ENCODE measurements at regions not wholly inside any gene's neighbourhood (a gene's known extent, or its start where the extent isn't known, plus 50 kb on each side); places are given as distances from the start of the nearest gene placed in this dataset.

- Histone ChIP-seq H3K4me3 (ENCODE audit: control insufficient read depth in 2 of 3, extremely low read depth in 1 of 3, insufficient read depth in 2 of 3, low read depth in 1 of 3, low read length in 3 of 3) (no peak overlapping the region), H3K27me3 (ENCODE audit: control insufficient read depth, extremely low read depth, insufficient read depth, low read length) (no peaks in the 10 kb centered on the region), H3K36me3 (ENCODE audit: control insufficient read depth in 2 of 2, extremely low read depth in 1 of 2, insufficient read depth in 2 of 2, low read length in 2 of 2) (no peaks in the 10 kb centered on the region), H3K27ac (ENCODE audit: control insufficient read depth, insufficient read depth, low read length) (no peak overlapping the region), H2AFZ (ENCODE audit: control insufficient read depth, low read length) (no peak overlapping the region), H3K9me3 (ENCODE audit: control insufficient read depth, low read depth, low read length) (no peaks in the 10 kb centered on the region), H3K79me2 (ENCODE audit: control insufficient read depth, insufficient read depth, low read length) (no peaks in the 10 kb centered on the region), H3K4me1 (ENCODE audit: control insufficient read depth, extremely low read depth, insufficient read depth, low read length) (no peaks in the 10 kb centered on the region), H3K4me2 (ENCODE audit: control insufficient read depth, extremely low read depth, insufficient read depth, low read depth, low read length) (no peak overlapping the region), H3K9me1 (ENCODE audit: control insufficient read depth, extremely low read depth, insufficient read depth, low read length) (no peaks in the 10 kb centered on the region), H4K20me1 (ENCODE audit: control insufficient read depth, extremely low read depth, insufficient read depth, low read length) (no peaks in the 10 kb centered on the region), H3K9ac (ENCODE audit: control insufficient read depth, extremely low read depth, insufficient read depth, low read length) (no peak overlapping the region)
- FAIRE-seq, result no peak
- no peak for DNase-seq (ENCODE audit: low read depth, low spot score)
- dilution Hi-C loops (cut with MboI; ENCODE audit: extremely low pct_ligation_motif_present, low sequenced_read_pairs), result no loop called here
- no peak for TF ChIP-seq EZH2 (IDR thresholded peaks at IDR 0.05; ENCODE audit: low read length)
- TF ChIP-seq, protein P1, sequence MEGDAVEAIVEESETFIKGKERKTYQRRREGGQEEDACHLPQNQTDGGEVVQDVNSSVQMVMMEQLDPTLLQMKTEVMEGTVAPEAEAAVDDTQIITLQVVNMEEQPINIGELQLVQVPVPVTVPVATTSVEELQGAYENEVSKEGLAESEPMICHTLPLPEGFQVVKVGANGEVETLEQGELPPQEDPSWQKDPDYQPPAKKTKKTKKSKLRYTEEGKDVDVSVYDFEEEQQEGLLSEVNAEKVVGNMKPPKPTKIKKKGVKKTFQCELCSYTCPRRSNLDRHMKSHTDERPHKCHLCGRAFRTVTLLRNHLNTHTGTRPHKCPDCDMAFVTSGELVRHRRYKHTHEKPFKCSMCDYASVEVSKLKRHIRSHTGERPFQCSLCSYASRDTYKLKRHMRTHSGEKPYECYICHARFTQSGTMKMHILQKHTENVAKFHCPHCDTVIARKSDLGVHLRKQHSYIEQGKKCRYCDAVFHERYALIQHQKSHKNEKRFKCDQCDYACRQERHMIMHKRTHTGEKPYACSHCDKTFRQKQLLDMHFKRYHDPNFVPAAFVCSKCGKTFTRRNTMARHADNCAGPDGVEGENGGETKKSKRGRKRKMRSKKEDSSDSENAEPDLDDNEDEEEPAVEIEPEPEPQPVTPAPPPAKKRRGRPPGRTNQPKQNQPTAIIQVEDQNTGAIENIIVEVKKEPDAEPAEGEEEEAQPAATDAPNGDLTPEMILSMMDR (optimal IDR thresholded peaks at IDR 0.05 in 1 of 3, IDR thresholded peaks at IDR 0.05 in 1 of 3, conservative IDR thresholded peaks at IDR 0.05 in 1 of 3; ENCODE audit: extremely low read depth in 1 of 3, insufficient read depth in 2 of 3, low read length in 3 of 3), result no peak
Measured at GRCh38 chr2:52082646-52083045, 1050.7 kb upstream of the NRXN1 start.

DNA sequence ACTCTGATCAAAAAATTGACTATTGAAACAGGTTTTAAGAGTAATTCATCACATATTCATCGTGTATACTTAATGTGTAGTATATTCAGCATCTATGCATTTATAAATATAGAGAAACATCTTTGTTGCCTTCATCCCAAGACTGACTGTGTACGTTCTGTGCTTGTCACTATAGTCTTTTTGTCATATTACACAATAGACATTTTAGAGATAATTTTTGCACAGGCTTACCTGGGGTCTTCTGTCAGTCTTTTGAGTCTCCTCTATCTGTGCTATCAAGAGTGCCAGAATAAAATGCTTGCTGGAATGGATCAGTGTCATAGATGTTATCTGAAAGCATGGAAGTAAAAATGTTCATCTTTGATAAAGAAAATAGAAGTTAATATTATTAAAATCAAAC lies 1047.7 kb upstream of the NRXN1 start:
- TF ChIP-seq, protein P1 (optimal IDR thresholded peaks at IDR 0.05 in 1 of 3, IDR thresholded peaks at IDR 0.05 in 1 of 3, conservative IDR thresholded peaks at IDR 0.05 in 1 of 3; ENCODE audit: extremely low read depth in 1 of 3, insufficient read depth in 2 of 3, low read length in 3 of 3), result no peak
- no peak for TF ChIP-seq EZH2 (IDR thresholded peaks at IDR 0.05; ENCODE audit: low read length)
- no peak overlapping the region for H2AFZ ChIP-seq (ENCODE audit: control insufficient read depth, low read length)
- H3K79me2 ChIP-seq (ENCODE audit: control insufficient read depth, insufficient read depth, low read length), result no peaks in the 10 kb centered on the region
- no peak for FAIRE-seq
- H3K4me2 ChIP-seq (ENCODE audit: control insufficient read depth, extremely low read depth, insufficient read depth, low read depth, low read length), result no peak overlapping the region
- H3K9me3 ChIP-seq (ENCODE audit: control insufficient read depth, low read depth, low read length), result no peaks in the 10 kb centered on the region
- no peaks in the 10 kb centered on the region for H3K36me3 ChIP-seq (ENCODE audit: control insufficient read depth in 2 of 2, extremely low read depth in 1 of 2, insufficient read depth in 2 of 2, low read length in 2 of 2)
- no peaks in the 10 kb centered on the region for H4K20me1 ChIP-seq (ENCODE audit: control insufficient read depth, extremely low read depth, insufficient read depth, low read length)
- H3K4me3 ChIP-seq (ENCODE audit: control insufficient read depth in 2 of 3, extremely low read depth in 1 of 3, insufficient read depth in 2 of 3, low read depth in 1 of 3, low read length in 3 of 3), result no peak overlapping the region
- no peaks in the 10 kb centered on the region for H3K9me1 ChIP-seq (ENCODE audit: control insufficient read depth, extremely low read depth, insufficient read depth, low read length)
- dilution Hi-C loops (cut with MboI; ENCODE audit: extremely low pct_ligation_motif_present, low sequenced_read_pairs), result no loop called here
- DNase-seq (ENCODE audit: low read depth, low spot score), result no peak
- H3K27ac ChIP-seq (ENCODE audit: control insufficient read depth, insufficient read depth, low read length), result no peak overlapping the region
- H3K9ac ChIP-seq (ENCODE audit: control insufficient read depth, extremely low read depth, insufficient read depth, low read length), result no peak overlapping the region
- no peaks in the 10 kb centered on the region for H3K4me1 ChIP-seq (ENCODE audit: control insufficient read depth, extremely low read depth, insufficient read depth, low read length)
- no peaks in the 10 kb centered on the region for H3K27me3 ChIP-seq (ENCODE audit: control insufficient read depth, extremely low read depth, insufficient read depth, low read length)
